Osteocyte (in vitro differentiated cells): ENCODE measurements at regions not wholly inside any gene's neighbourhood (a gene's known extent, or its start where the extent isn't known, plus 50 kb on each side); places are given as distances from the start of the nearest gene placed in this dataset.
"Not testable (repeated sequence)": the region's sequence is repeated elsewhere in the genome, so short reads cannot be mapped to it uniquely, and the experiment has no call there.

Experiments
- DNase-seq: peaks from one replicate; pipeline ENCODE4 v3.0.0; 2021; ENCODE audit warnings: mixed read lengths; ENCODE audit not compliant: unreplicated experiment; ENCODE audit errors: extremely low spot score
- H3K27ac Mint-ChIP-seq: one replicate; pipeline ENCODE4 v1.8.0; 2021; ENCODE audit warnings: mild to moderate bottlenecking, mixed read lengths; ENCODE audit not compliant: unreplicated experiment
- H3K27me3 Mint-ChIP-seq: one replicate; pipeline ENCODE4 v1.8.0; 2021; ENCODE audit warnings: mixed read lengths; ENCODE audit not compliant: unreplicated experiment
- H3K36me3 Mint-ChIP-seq: one replicate; pipeline ENCODE4 v1.8.0; 2021; ENCODE audit warnings: mixed read lengths; ENCODE audit not compliant: unreplicated experiment
- H3K4me1 Mint-ChIP-seq: one replicate; pipeline ENCODE4 v1.8.0; 2021; ENCODE audit warnings: mixed read lengths; ENCODE audit not compliant: unreplicated experiment
- H3K4me3 Mint-ChIP-seq: one replicate; pipeline ENCODE4 v1.8.0; 2021; ENCODE audit warnings: mild to moderate bottlenecking, moderate library complexity, mixed read lengths; ENCODE audit not compliant: unreplicated experiment
- H3K9me3 Mint-ChIP-seq: one replicate; pipeline ENCODE4 v1.8.0; 2021; ENCODE audit warnings: mixed read lengths; ENCODE audit not compliant: unreplicated experiment

- not testable (repeated sequence) for H3K36me3 Mint-ChIP-seq, DNase-seq, H3K4me3 Mint-ChIP-seq, H3K9me3 Mint-ChIP-seq, H3K4me1 Mint-ChIP-seq, H3K27ac Mint-ChIP-seq, H3K27me3 Mint-ChIP-seq
Measured at GRCh38 chr16:88149663-88150062, 198.4 kb downstream of the BANP start.

GRCh38 chr16:88150456-88151128 is 199.4 kb downstream of the BANP start:
- not testable (repeated sequence) for H3K4me3 Mint-ChIP-seq, H3K4me1 Mint-ChIP-seq, H3K36me3 Mint-ChIP-seq, H3K9me3 Mint-ChIP-seq, DNase-seq, H3K27me3 Mint-ChIP-seq, H3K27ac Mint-ChIP-seq

GRCh38 chr16:88151129-88151499 is 199.9 kb downstream of the BANP start:
- not testable (repeated sequence) for DNase-seq, H3K9me3 Mint-ChIP-seq, H3K36me3 Mint-ChIP-seq, H3K4me1 Mint-ChIP-seq, H3K27ac Mint-ChIP-seq, H3K4me3 Mint-ChIP-seq
- peaks cover 12% of the 10 kb centered on the region for H3K27me3 Mint-ChIP-seq

- H3K4me3 Mint-ChIP-seq, H3K4me1 Mint-ChIP-seq, H3K9me3 Mint-ChIP-seq, H3K36me3 Mint-ChIP-seq, H3K27ac Mint-ChIP-seq, DNase-seq: not testable (repeated sequence)
- H3K27me3 Mint-ChIP-seq = peaks cover 12% of the 10 kb centered on the region
Measured at GRCh38 chr16:88151859-88152843, 200.9 kb downstream of the BANP start.

- not testable (repeated sequence) for DNase-seq, H3K36me3 Mint-ChIP-seq, H3K4me1 Mint-ChIP-seq, H3K4me3 Mint-ChIP-seq, H3K9me3 Mint-ChIP-seq, H3K27ac Mint-ChIP-seq
- peaks cover 12% of the 10 kb centered on the region for H3K27me3 Mint-ChIP-seq
Measured at GRCh38 chr16:88152879-88153278, 201.6 kb downstream of the BANP start.

- H3K27me3 Mint-ChIP-seq = peaks cover 12% of the 10 kb centered on the region
- H3K9me3 Mint-ChIP-seq, H3K4me1 Mint-ChIP-seq, DNase-seq, H3K36me3 Mint-ChIP-seq, H3K4me3 Mint-ChIP-seq, H3K27ac Mint-ChIP-seq: not testable (repeated sequence)
Measured at GRCh38 chr16:88153516-88153915, 202.3 kb downstream of the BANP start.

GRCh38 chr16:88154886-88155285 is 203.7 kb downstream of the BANP start:
- H3K4me3 Mint-ChIP-seq, DNase-seq, H3K9me3 Mint-ChIP-seq, H3K27ac Mint-ChIP-seq, H3K36me3 Mint-ChIP-seq, H3K4me1 Mint-ChIP-seq: not testable (repeated sequence)
- peaks cover 13% of the 10 kb centered on the region for H3K27me3 Mint-ChIP-seq

- not testable (repeated sequence) for H3K4me3 Mint-ChIP-seq, H3K36me3 Mint-ChIP-seq, H3K4me1 Mint-ChIP-seq, H3K9me3 Mint-ChIP-seq, H3K27ac Mint-ChIP-seq, DNase-seq
- peaks cover 15% of the 10 kb centered on the region for H3K27me3 Mint-ChIP-seq
Measured at GRCh38 chr16:88155681-88156080, 204.4 kb downstream of the BANP start.

GRCh38 chr16:88156640-88157283 is 205.5 kb downstream of the BANP start:
- not testable (repeated sequence) for H3K4me1 Mint-ChIP-seq

GRCh38 chr16:88157686-88158085 is 206.5 kb downstream of the BANP start:
- H3K27ac Mint-ChIP-seq, H3K4me3 Mint-ChIP-seq, H3K36me3 Mint-ChIP-seq, H3K9me3 Mint-ChIP-seq, H3K4me1 Mint-ChIP-seq: not testable (repeated sequence)
- DNase-seq = peak; percentile 49
- peaks cover 17% of the 10 kb centered on the region for H3K27me3 Mint-ChIP-seq

More at GRCh38 chr16:88156640-88157283, 205.5 kb downstream of the BANP start:
- H3K9me3 Mint-ChIP-seq, DNase-seq, H3K4me3 Mint-ChIP-seq, H3K27ac Mint-ChIP-seq, H3K36me3 Mint-ChIP-seq: not testable (repeated sequence)
- peaks cover 19% of the 10 kb centered on the region for H3K27me3 Mint-ChIP-seq

GRCh38 chr16:88158256-88159045 is 207.2 kb downstream of the BANP start:
- H3K36me3 Mint-ChIP-seq, H3K4me1 Mint-ChIP-seq, H3K27ac Mint-ChIP-seq, H3K9me3 Mint-ChIP-seq, H3K4me3 Mint-ChIP-seq: not testable (repeated sequence)
- H3K27me3 Mint-ChIP-seq = peaks cover 17% of the 10 kb centered on the region
- DNase-seq = peak; percentile 79
